ENCODE measurements at regions not wholly inside any gene's neighbourhood (a gene's known extent, or its start where the extent isn't known, plus 50 kb on each side); places are given as distances from the start of the nearest gene placed in this dataset.

GRCh38 chr20:60892095-60892813 lies 359.8 kb upstream of the CDH4 start:
- Mint-ChIP-seq H3K27me3 (no peaks in the 10 kb centered on the region), H3K36me3 (ENCODE audit: low read depth) (no peaks in the 10 kb centered on the region), H3K4me1 (no peaks in the 10 kb centered on the region), H3K27ac (no peak overlapping the region), H3K9me3 (no peaks in the 10 kb centered on the region), H3K4me3 (no peak overlapping the region)
- CTCF ChIA-PET: no interaction called here
- POLR2A ChIA-PET: no interaction called here
- no peak for DNase-seq

DNA sequence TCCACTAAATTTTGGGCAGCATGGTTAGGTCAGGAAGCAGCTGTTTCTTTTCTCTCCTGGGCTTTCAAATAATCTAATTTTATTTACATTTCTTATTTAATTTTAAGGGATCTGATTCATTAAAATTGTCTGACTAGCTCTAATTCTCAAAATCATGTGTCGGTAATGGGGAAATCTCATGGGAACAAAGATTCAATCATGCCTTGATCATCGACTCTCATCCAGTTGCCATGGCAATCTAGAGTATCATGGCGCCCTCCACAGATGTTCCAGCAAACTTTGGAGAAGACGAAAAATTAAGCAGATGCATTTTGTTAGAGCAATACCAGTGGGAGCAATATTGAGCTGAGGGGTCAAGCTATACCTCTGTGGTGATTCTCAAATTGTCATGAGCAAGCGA lies 358.0 kb upstream of the CDH4 start:
- Mint-ChIP-seq H3K4me1 (no peaks in the 10 kb centered on the region), H3K36me3 (ENCODE audit: low read depth) (no peaks in the 10 kb centered on the region), H3K4me3 (no peak overlapping the region), H3K27ac (no peak overlapping the region), H3K27me3 (no peaks in the 10 kb centered on the region), H3K9me3 (no peaks in the 10 kb centered on the region)
- no peak for DNase-seq
- POLR2A ChIA-PET: no interaction called here
- CTCF ChIA-PET: no interaction called here

DNA sequence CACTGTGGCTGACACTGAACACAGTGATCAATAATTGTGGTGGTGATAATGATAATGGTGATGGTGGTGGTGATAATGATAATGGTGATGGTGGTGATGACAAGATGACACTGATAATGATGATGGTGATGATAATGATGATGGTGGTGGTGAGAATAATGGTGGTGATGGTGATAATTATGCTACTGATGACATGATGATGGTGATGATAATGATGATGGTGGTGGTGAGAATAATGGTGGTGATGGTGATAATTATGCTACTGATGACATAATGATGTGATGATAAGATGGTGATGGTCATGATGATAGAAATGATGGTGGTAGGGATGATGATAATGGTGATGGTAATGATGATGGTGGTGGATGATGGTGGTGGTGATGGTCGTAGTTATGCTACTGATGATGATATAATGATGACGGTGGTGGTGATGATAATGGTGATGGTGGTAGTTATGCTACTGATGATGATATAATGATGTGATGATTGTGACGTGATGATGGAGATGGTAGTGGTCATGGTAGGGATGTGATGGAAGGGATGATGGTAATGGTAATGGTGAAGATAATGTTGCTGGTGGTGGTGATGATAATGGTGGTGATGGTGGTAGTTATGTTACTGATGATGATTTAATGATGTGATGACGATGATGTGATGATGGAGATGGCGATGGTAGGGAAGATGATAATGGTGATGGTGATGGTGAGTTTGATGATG lies 356.5 kb upstream of the CDH4 start:
- ChIA-PET CTCF (no interaction called here), POLR2A (no interaction called here)
- no peak for DNase-seq
- H3K27me3 Mint-ChIP-seq: no peaks in the 10 kb centered on the region
- no peaks in the 10 kb centered on the region for H3K4me1 Mint-ChIP-seq
- H3K9me3 Mint-ChIP-seq: no peaks in the 10 kb centered on the region
- H3K4me3 Mint-ChIP-seq: no peak overlapping the region
- H3K36me3 Mint-ChIP-seq (ENCODE audit: low read depth): no peaks in the 10 kb centered on the region
- H3K27ac Mint-ChIP-seq: no peak overlapping the region

DNA sequence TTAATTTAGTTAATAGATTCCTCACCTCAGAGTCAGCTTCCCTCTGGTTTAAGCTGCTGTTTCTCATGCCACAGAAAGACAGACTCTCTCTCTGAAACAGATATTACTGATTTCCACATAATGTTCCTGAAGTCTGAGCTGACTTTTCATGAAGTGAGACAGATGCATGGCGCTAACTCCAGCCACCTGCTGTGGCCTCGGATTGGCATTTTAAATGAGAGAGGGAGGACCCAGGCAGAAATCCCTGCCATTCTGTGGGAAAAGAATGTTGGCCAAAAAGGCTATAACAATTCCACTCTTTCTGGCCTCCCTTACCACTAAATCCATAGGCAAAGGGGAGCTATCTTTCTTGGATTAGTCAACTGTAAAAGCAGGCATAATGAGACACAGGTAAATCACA lies 354.1 kb upstream of the CDH4 start:
- no peaks in the 10 kb centered on the region for H3K4me1 Mint-ChIP-seq
- peaks cover 6% of the 10 kb centered on the region for H3K9me3 Mint-ChIP-seq
- no peak for DNase-seq
- no peaks in the 10 kb centered on the region for H3K27me3 Mint-ChIP-seq
- no peak overlapping the region for H3K27ac Mint-ChIP-seq
- ChIA-PET POLR2A (no interaction called here), CTCF (no interaction called here)
- H3K4me3 Mint-ChIP-seq: no peak overlapping the region
- H3K36me3 Mint-ChIP-seq (ENCODE audit: low read depth): no peaks in the 10 kb centered on the region

DNA sequence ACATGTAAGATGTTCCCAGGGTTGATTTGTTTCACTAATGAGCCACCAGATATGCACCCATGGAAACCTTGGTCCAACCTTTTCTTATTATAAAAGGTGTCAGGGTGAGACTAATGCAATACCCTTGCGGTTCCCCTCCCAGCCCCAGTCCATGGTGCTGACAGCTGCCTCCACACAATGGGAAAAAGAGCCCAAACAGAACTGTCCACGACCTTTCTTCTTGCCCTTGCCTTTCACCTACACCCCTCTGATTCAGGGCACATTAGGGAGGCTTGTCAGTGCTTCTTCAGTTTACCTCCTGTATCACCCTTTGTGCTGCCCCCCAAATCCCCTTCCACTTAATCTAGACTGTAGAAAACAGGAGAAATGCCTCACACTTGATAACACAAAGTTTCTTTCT lies 352.7 kb upstream of the CDH4 start:
- Mint-ChIP-seq H3K36me3 (ENCODE audit: low read depth) (no peaks in the 10 kb centered on the region), H3K4me1 (no peaks in the 10 kb centered on the region), H3K27me3 (no peaks in the 10 kb centered on the region), H3K4me3 (no peak overlapping the region), H3K27ac (no peak overlapping the region), H3K9me3 (peaks cover 6% of the 10 kb centered on the region)
- CTCF ChIA-PET: no interaction called here
- POLR2A ChIA-PET: no interaction called here
- DNase-seq: no peak

DNA sequence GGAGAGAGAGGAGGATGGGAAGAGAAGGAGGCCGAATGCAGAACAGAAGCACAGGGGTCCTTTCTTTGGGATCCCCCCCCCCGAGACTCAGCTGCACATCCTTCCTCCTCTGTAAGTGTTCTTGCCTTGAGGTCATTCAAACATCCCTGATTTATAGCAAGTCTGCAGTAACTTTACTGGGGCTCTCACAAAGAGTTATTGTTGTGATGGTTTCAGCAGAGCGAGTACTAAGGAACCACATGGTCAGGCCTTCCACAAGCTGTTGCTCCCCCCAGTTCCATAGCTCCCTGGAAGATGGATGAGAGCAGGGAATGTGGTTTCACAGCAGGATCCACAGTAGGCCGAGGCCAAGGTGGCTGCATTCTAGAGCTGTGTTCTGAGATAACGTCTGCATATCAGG lies 351.4 kb upstream of the CDH4 start:
- DNase-seq: no peak
- ChIA-PET CTCF (no interaction called here), POLR2A (no interaction called here)
- no peaks in the 10 kb centered on the region for H3K36me3 Mint-ChIP-seq (ENCODE audit: low read depth)
- H3K27ac Mint-ChIP-seq: no peak overlapping the region
- H3K4me1 Mint-ChIP-seq: no peaks in the 10 kb centered on the region
- peaks cover 6% of the 10 kb centered on the region for H3K9me3 Mint-ChIP-seq
- no peaks in the 10 kb centered on the region for H3K27me3 Mint-ChIP-seq
- no peak overlapping the region for H3K4me3 Mint-ChIP-seq

DNA sequence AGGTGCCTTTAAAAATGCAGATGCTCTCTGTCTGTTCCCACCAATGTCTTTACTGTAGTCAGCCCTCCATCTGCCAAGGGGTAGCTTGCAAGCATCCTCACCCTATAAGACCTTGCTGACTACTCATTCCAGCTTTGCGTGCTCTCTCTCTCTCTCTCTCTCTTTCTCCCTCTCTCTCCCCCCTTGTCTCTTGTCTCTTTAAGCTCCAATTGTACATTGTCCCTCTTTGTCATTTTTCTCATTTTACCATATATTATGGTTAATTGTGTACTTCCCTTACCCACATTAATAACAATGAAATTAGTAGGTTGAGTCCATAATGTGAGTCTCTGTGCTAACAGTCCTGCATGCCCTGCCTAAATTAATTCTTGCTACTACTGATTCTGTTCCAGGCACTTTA lies 350.2 kb upstream of the CDH4 start:
- Mint-ChIP-seq H3K4me1 (no peaks in the 10 kb centered on the region), H3K27ac (no peak overlapping the region), H3K36me3 (ENCODE audit: low read depth) (no peaks in the 10 kb centered on the region), H3K4me3 (no peak overlapping the region), H3K9me3 (peaks cover 6% of the 10 kb centered on the region), H3K27me3 (no peaks in the 10 kb centered on the region)
- no peak for DNase-seq
- POLR2A ChIA-PET: no interaction called here
- CTCF ChIA-PET: no interaction called here

- POLR2A ChIA-PET: no interaction called here
- no peak overlapping the region for H3K27ac Mint-ChIP-seq
- no peak for DNase-seq
These were observed 348.6 kb upstream of the CDH4 start for GRCh38 chr20:60903325-60903971.

DNA sequence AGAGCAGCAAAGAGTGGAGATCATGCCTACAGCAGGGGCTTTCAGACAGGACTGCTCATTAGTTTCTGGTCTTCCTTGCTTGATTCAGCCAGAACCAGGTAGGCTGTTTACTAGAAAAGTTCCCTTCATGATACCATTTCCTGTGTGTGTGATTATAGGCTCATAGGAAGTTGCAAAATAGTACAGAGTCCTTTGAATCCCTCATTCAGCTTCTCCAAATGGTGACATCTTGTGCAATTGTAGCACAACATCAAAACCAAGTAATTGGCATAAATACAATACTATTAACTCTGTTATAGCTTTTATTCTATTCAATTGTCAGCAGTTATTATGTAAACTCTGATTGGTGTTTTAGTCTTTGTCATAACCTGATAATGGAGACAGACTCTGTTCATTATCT lies 347.3 kb upstream of the CDH4 start:
- H3K27ac Mint-ChIP-seq: no peak overlapping the region
- ChIA-PET POLR2A (no interaction called here), CTCF (no interaction called here)
- H3K9me3 Mint-ChIP-seq: peaks cover 6% of the 10 kb centered on the region
- H3K4me1 Mint-ChIP-seq: no peaks in the 10 kb centered on the region
- DNase-seq: no peak
- no peak overlapping the region for H3K4me3 Mint-ChIP-seq
- H3K27me3 Mint-ChIP-seq: no peaks in the 10 kb centered on the region
- no peaks in the 10 kb centered on the region for H3K36me3 Mint-ChIP-seq (ENCODE audit: low read depth)

More at GRCh38 chr20:60903325-60903971, 348.6 kb upstream of the CDH4 start:
- no peaks in the 10 kb centered on the region for H3K4me1 Mint-ChIP-seq
- no peaks in the 10 kb centered on the region for H3K36me3 Mint-ChIP-seq (ENCODE audit: low read depth)
- no peak overlapping the region for H3K4me3 Mint-ChIP-seq
- no peaks in the 10 kb centered on the region for H3K27me3 Mint-ChIP-seq
- CTCF ChIA-PET: no interaction called here
- peaks cover 6% of the 10 kb centered on the region for H3K9me3 Mint-ChIP-seq

DNA sequence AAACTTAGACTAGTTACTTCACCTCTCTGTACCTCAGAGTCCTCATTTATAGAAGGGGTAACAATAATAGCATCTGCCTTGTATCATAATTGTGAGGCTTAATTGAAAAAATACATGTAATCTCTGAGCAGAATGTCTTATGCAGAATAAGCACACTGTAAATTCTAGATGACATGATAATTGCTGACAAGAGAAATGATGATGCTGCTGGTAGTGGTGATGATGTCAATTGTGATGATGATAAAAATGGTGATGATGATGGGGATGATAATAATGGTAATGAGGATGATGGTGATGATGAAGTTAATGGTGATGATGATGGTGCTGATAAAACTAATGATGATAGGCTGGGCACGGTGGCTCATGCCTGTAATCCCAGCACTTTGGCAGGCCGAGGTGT lies 346.1 kb upstream of the CDH4 start:
- H3K36me3 Mint-ChIP-seq (ENCODE audit: low read depth): no peaks in the 10 kb centered on the region
- no peaks in the 10 kb centered on the region for H3K27me3 Mint-ChIP-seq
- H3K9me3 Mint-ChIP-seq: peaks cover 6% of the 10 kb centered on the region
- CTCF ChIA-PET: no interaction called here
- no peak overlapping the region for H3K27ac Mint-ChIP-seq
- POLR2A ChIA-PET: no interaction called here
- H3K4me3 Mint-ChIP-seq: no peak overlapping the region
- no peaks in the 10 kb centered on the region for H3K4me1 Mint-ChIP-seq
- DNase-seq: no peak

GRCh38 chr20:60906555-60906954 lies 345.5 kb upstream of the CDH4 start:
- Mint-ChIP-seq H3K36me3 (ENCODE audit: low read depth) (no peaks in the 10 kb centered on the region), H3K27me3 (no peaks in the 10 kb centered on the region), H3K4me1 (no peaks in the 10 kb centered on the region), H3K27ac (no peak overlapping the region), H3K9me3 (peaks cover 6% of the 10 kb centered on the region), H3K4me3 (no peak overlapping the region)
- DNase-seq: no peak
- POLR2A ChIA-PET: no interaction called here
- CTCF ChIA-PET: no interaction called here

DNA sequence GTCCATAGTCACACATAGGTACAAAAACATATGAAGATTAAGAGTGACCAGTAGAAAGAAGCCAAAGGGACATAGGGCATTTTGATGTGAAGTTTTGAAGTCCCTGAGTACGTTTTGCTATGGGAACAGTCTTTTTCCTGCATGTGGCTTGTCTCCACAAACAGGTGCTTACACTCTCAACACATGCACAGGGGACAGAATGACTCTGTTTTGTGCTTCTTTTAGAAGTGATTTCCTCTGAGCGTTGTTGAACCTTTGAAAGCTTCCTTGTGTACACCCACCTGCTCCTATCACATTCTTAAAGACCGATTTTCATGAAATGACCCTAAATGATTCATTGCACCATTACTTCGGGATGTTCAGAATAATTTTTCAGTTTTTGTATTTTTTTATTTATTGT lies 338.8 kb upstream of the CDH4 start:
- POLR2A ChIA-PET: no interaction called here
- Mint-ChIP-seq H3K9me3 (peaks cover 6% of the 10 kb centered on the region), H3K27me3 (peaks cover 3% of the 10 kb centered on the region), H3K36me3 (ENCODE audit: low read depth) (no peaks in the 10 kb centered on the region), H3K4me3 (no peak overlapping the region), H3K4me1 (no peaks in the 10 kb centered on the region), H3K27ac (no peak overlapping the region)
- CTCF ChIA-PET: no interaction called here
- DNase-seq: no peak

GRCh38 chr20:60921022-60921622 lies 330.9 kb upstream of the CDH4 start:
- H3K4me3 Mint-ChIP-seq: no peak overlapping the region
- CTCF ChIA-PET: no interaction called here
- no peak overlapping the region for H3K27ac Mint-ChIP-seq
- POLR2A ChIA-PET: no interaction called here
- peaks cover 2% of the 10 kb centered on the region for H3K9me3 Mint-ChIP-seq
- no peak for DNase-seq
- H3K4me1 Mint-ChIP-seq: no peaks in the 10 kb centered on the region
- no peaks in the 10 kb centered on the region for H3K36me3 Mint-ChIP-seq (ENCODE audit: low read depth)
- H3K27me3 Mint-ChIP-seq: no peaks in the 10 kb centered on the region

Measured in activated CD4-positive, alpha-beta T cell treated with anti-CD3 and anti-CD28 coated beads, Interleukin-2, amount 10 ng/mL, durations not matched to agents 7 days and 5 days (primary cell).